GM21390 (cell line): ENCODE measurements at regions not wholly inside any gene's neighbourhood (a gene's known extent, or its start where the extent isn't known, plus 50 kb on each side); places are given as distances from the start of the nearest gene placed in this dataset.

Source experiments
- ATAC-seq: cut with Tn5 transposase; IDR thresholded peaks from one replicate; pipeline ENCODE4 v1.9.1; 2021; ENCODE audit not compliant: unreplicated experiment

DNA sequence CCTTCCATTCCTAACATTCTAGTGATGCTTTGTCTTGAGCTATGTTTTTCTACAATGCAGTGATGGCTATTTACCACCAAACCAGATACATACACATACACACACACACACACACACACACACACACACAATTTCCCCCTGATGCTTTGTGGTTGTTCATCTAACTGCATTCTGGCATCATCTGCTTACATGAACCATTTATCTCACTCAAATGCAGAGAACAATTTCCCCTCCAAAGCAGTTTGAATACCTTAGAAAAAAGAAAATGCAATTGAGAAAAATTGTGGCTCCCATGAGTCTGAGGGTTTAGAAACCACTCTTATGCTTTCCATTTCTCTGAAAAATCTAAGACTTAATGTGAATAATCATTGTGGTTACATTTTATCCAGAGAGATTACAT is 1024.8 kb downstream of the TLE4 start:
- no peak for ATAC-seq

DNA sequence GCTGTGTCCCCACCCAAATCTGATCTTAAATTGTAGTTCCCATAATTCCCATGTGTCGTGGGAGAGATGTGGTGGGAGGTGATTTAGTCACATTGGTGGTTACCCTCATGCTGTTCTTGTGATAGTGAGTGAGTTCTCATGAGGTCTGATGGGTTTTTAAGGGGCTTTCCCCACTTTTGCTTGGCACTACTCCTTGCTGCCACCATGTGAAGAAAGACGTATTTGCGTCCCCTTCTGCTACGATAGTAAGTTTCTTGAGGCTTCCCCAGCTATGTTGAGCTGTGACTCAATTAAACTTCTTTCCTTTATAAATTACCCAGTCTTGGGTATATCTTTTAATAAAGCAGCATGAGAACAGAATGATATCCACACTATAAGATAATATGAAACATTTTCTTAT is 1023.4 kb downstream of the TLE4 start:
- ATAC-seq: no peak

DNA sequence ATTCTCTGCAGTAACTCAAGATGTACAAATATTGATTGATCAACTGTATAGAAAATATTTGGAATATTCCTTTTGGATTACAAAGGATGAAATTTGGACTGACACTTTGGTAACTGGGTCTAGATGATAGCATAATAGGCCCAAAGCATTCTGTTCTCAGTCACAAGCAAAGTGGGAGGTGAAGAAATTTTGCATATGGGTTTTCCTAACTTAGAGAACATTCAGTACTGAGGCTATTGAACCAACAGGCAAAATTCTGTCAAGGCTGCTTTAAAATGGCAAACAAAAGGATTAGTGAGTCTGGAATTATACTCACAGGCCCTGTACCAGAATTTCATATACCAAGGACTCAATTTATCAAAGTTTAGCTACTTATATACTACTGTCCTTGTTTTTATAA is 1020.6 kb downstream of the TLE4 start:
- ATAC-seq: no peak

DNA sequence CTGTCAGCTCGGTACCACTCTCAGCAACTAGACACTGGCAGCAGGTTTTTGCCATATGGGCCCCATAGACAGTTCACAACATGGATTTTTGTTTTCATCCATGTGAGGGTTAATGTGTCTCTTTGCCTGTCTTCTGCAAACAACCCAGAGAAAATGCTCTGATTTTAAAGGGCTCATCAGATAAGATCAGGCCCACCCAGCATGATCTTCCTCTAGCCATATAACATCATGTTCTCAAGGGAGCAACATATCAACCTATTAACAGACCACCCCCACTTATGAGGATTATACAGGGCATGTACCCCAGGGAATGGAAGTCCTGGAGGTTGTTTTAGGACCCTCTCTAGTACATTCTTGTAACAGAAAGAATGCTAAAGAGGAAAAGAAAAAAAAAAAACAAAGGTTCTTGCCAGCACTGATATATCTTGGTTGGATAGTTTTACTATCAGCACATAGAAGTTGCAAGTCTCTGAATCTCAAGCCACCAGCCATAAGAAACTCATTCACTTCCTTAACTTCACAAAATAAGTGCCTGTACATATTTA is 1015.1 kb downstream of the TLE4 start:
- ATAC-seq: no peak

DNA sequence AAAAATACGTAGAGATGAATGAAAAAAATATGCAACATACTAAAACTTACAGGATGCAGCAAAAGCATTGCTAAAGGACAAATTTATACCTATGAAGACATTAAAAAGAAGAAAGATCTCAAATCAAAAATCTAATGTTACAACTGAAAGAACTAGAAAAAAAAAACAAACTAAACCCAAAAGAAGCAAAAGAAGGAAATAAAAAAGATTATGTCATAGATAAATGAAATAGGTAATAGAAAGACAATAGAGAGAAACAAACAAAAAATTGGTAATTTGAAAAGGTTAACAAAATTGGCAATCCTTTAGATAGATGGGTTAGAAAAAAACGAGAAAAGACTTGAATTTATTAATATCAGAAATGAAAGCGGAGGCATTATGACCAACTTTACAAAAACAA is 1000.2 kb downstream of the TLE4 start:
- no peak for ATAC-seq

DNA sequence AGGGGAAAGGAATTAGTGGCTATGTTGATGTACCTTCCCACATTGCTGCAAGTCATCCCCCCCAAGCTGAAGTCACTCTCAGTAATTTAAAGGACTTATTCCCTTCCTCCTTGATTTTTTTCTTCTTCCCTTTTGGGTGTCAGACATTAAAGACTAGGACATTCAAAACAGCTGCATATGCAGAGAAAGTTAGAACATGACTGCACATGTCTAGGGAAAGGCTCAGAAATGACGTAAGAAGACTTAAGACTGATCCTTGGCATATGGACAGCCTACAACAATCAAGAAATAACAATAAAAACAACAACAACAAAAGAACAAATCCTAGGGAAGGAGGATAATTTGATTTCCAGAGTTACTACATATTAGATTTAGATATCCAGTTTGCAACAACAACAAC is 997.5 kb downstream of the TLE4 start:
- ATAC-seq: no peak

DNA sequence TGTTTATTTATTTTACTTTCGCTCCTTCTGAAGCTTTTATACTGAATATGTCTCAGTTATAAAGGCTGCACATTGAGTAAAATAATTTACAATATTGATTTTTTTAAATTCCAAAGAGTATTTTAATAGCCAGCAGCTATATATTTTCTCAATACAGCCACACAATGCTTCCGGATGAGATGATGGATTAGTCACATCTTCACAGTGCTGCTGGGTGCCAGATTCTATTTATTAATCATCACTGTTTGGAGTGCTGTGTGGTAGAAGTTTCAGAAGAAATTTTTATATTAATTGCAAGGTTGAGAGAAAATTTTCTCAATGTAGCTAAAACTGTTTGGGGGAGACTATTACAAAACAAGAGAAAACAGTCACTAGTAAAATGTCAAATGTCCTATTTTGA is 989.8 kb downstream of the TLE4 start:
- no peak for ATAC-seq

DNA sequence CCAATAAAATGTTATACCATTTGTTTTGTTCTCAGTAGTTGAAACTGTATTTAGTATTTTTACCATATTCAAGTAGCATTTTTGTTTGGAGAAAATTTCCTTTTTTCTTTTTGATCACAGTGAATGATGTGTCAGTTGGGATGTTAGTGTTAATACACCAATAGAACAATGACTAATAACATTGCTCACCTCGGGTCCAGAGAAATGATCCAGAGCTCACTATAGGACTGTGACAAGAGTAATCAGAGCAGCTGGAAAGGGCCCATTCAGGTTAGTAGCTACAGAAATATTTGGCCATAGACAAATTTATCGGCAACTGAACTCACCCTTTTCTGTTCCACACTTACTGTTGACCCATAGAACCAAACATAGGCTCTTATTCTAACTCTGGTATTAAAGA is 989.2 kb downstream of the TLE4 start:
- no peak for ATAC-seq

DNA sequence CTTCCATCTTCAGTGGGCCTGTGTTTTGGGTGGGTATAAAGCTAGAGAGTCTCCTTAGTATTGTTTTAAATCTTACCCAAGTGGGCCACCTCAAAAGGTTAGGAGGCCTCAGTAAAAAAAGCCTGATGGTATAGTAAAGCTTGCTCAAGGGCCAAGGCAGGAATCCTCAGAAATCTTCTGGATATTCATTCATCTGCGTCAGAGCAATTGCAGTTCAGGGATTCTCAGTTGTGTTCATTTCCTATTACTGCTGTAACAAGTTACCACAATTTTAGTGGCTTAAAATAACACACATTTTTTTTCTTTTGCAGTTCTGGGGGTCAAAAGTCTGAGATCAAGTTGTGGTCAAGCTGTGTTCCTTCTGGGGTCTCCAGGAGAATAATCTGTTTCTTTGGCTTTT is 985.5 kb downstream of the TLE4 start:
- no peak for ATAC-seq

DNA sequence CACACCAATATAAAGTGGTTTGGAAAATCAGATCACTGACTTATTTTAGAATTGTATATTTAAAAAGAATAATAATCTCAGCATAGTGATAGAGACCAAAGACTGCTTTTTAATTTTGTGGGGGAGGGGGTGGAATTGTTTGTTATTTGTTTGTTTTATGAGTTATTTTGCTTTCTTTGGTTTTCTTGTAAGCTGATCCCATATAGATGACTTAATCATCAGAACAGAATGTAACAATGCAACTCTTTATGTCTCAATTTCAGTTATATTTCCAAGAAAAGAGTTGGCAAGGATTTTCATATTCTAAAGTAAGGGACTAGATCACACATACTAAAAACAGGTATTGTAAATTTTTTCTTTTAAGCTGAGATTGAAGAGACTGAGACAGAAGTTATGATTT is 984.9 kb downstream of the TLE4 start:
- ATAC-seq: no peak

DNA sequence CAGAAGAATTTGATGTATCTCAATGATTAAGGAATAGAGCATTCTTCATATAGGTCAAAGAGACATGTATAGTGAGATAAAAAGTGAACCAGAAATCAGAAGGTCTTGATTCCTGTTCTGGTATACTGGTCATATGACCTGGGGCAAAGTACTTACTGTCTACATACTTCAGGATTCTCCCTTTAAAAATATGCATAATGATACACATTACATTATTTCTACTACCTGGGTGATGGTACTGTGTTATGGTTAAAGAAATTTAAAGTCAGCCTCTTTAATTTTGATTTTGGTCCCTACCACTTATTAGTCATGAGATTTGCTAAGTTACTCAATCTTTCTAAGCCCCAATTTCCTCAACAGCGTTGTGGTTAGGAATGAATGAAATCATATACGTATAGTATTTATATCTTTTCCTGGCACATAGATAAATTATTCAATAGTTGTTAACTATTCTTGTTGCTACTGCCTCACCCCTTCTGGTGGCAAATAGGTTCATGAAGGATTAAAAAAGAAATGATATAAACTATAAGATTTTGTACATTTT is 984.1 kb downstream of the TLE4 start:
- ATAC-seq: no peak

DNA sequence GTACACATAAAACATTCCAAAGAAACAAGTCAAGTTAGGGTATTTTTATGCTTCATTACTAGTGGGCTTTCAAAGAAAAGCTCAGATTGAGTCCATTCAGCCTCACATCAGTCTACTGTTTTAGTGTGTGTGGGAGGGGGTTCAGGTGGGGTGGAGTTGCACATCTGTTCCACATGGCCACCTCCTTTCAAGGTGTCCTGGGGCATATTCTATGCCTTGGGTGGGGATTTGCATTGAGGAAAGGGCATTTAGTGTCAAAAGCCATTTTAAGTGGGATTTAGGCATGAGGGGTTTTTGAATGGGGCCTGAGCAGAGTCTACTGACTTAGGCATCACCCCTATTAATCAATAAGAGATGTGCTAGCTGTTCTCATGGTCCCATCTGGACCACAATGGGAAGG is 983.1 kb downstream of the TLE4 start:
- ATAC-seq: no peak

DNA sequence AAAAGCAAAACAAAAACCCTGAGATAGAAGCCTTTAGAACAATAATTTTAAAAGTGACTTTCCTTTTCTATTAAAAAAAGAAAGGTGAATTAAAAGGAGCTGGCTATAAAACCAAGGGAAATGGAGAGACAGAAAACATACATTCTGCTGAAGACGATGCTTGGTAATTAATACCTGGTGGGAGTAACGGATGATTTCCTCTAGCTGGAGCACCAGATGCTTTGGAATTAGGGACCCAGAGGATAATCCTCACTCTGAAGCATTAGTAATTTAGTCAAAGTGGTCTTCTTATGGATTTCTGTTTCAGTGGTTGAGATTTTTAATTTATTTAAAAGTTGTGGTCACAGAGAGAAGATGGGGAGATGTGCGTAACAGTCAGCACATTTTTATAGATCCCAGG is 982.5 kb downstream of the TLE4 start:
- ATAC-seq: no peak

DNA sequence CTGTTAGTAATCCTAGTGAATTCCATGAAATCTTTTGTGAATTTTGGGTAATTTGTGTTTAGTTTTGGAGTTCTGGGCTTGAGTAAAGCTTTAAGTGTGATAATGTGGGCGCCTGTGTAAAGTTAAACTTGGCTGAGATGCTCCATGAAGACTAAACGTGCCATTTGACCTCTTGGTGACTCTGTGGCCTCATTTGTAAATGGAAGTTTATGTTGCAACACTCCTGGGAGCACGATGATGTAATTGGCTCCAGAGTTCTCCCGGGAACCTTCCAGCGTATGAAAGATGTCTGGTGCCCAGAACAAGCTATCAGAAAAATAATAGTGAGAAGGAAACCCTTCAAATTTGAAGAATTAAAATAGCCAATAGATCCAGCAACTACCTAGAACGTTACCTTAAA is 981.2 kb downstream of the TLE4 start:
- ATAC-seq: no peak

DNA sequence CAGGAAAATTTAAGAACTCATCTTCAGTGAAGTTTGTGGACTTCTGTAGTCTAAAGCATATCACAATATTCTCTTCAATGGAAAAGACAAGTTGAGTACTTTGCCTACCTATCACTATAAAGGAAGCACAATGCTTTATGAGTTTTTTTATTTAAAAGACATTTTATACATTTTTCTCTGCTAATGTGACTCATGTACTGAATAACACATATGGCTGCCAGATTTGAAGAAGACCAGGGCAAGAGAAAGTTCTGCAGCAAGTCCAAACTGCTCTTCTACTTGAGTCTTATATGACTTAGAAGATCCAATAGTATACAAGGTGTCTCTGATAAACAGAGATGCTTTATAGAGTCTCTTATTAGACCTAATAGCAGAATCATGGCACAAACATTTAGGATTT is 978.4 kb downstream of the TLE4 start:
- ATAC-seq: no peak

DNA sequence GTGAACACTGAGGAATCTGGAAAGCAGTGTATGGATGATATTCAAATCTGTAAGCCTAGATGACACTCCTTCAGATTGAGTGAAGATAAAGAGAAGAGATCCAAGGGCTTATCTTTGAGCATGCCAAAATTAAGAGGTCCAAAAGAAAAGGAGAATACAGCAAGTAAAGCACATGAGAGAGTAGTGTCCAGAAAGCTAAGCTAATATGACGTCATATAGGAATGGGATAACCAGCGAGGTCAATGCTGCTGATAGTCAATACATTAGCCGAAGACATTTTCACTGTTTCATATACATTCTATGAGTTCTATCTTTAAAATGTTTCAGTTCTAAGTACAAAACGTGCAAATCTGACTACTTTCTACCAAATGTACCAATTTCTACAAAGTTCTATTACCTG is 975.8 kb downstream of the TLE4 start:
- ATAC-seq: no peak

DNA sequence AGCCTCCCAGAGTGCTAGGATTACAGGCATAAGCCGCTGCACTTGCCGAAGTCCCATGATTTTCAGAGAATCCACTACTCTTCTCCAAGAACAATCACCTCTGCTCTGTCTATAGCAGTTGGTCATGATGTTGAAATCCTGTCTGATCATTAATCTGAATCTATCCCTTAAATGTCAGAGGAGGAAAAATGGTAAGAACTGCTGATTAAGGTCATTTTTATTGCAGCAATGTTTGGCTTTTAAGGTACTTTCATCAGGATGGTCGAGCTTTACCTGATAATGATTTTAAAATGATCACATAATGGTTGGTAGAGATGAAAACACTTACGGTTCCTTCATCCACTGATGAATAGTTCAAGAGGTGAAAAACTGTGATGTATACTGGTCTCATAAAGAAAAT is 968.6 kb downstream of the TLE4 start:
- ATAC-seq: no peak

DNA sequence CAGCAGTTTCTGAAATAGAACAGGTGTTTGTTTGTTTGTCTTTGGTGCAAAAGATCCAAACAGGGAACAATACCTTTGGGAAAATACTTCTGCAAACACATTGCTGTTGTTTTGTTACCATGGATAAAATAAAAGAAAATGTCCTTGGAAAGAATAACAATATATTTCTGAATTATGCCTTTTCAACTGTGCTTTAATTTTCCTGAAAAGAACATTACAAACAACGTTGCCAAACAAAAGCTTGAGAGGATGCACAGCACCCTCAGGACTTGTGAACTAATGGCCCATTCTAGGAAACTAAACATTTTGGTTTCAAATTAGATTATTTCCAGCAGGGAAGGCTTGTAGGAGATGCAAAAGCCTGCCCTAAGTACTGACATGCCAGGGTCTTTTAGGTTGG is 967.2 kb downstream of the TLE4 start:
- ATAC-seq: no peak

DNA sequence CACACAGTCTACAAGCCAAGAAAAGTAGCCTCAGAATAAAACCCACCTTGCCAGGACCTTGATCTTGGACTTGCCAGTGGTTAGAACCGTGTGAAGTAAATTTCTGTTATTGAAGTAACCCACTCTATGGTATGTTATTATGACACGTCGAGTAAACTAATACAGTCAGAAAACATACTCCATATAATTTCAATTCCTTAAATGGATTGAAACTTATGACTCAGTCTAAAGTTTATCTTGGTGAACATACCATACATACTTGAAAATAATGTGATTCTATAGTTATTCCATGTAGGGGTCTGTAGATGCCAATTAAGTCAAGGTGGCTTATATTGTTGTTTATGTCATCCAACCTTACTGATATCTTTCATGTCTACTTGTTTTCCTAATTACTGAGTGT is 950.7 kb downstream of the TLE4 start:
- no peak for ATAC-seq

DNA sequence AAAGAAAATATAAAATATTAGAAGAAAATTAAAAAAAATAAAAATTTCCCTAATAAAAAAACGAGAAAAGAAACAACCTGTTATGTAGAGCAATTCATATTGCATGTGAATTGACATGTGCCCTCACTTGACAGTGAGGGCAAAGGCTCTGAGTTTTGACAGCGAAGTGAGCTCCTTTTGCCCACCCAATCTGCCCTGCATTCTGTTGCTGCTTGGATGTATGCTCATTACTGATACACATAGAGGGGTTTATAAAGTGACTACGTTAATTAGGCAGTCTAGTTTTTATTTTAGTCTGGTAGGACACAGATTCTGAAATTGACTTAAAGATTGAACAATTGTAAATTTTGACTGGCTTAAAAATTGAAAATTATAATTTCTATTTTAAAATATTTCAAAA is 949.4 kb downstream of the TLE4 start:
- no peak for ATAC-seq

DNA sequence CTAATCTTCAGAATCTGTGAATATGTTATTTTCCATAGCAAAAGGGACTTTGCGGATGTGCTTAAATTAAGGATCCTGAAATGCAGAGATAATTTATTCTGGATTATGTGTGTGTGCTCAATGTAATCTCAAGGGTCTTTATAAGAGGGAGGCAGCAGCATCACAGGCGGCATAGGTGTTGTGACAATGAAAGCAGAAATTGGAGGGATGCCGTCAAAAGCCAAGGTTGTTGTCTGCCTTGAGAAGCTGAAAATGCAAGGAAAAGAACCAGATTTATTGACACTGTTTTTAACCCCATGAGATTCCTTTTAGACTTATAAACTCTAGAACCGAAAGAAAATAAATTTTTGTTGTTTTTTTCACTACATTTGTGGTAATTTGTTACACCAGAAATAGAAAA is 948.5 kb downstream of the TLE4 start:
- no peak for ATAC-seq

DNA sequence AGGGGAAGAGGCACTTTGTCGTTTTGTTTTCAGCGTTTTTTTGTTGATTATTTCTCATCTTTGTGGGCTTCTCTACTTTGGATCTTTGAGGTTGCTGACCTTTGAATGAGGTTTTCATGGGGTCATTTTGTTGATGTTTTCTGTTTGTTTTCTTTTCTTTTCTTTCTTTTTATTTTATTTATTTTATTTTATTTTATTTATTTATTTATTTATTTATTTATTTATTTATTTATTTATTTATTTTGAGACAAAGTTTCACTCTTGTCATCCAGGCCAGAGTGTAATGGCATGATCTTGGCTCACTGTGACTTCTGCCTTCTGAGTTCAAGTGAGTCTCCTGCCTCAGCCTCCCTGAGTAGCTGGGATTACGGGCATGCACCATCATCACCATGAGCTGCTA is 946.7 kb downstream of the TLE4 start:
- no peak for ATAC-seq

DNA sequence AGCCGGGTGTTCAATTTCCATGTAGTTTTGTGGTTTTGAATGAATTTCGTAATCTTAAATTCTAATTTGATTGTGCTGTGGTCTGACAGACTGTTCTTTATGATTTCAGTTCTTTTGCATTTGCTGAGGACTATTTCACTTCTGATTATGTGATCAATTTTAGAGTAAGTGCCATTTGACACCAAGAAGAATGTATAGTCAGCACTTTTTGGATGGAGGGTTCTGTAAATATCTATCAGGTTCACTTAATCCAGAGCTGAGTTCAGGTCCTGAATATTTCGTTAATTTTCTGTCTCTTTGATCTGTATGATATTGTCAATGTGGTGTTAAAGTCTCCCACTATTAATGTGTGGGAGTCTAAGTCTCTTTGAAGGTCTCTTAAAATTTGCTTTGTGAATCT is 944.9 kb downstream of the TLE4 start:
- ATAC-seq: no peak

DNA sequence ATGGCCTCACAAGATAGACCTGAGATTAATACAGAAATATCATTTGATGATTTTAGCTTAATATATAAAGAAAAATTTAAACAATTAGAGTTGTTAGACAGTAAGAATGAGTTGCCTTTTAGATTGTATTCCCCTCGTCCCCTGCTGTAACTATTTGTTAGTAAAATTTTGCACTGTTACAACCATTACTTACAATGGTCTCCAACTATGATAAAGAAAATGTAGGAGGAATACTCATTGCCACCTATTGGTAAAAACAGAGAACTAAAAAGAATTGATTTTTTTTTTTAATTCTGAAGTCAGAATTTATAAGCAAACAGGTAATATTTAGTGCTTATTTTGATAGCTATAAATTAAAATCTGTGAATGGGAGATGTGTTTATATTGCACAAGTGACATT is 937.6 kb downstream of the TLE4 start:
- ATAC-seq: no peak
